ENCODE measurements at regions not wholly inside any gene's neighbourhood (a gene's known extent, or its start where the extent isn't known, plus 50 kb on each side); places are given as distances from the start of the nearest gene placed in this dataset.

DNA sequence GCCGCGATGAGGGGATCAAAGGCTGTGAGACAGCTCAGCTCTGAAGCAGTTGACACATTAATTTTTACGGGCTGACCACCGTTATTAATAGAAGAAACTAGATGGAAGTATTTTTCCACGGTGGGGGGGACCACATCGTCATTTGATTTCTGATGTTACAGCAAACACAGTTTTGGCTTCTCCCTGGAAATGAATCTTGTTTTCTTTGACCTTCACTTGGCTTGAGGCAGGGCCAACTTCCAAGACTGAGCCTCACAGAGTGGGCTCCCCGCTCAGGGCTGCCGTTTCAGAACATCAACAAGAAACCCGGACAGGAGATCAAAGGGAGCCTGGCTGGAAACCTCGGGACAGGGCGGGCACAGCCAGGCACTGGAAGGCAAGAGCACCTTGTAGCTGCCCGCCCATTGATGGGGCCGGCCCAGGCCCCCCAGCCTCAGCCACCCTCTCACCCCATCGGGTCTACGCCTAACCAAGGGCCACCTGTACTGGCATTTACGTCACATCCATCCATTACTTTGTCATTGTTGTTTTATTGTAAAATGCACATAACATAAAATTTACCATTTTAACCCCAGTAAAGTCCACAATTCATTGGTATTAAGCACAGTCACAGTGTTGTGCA is 124.6 kb downstream of the C16orf95 start:
- H3K27ac ChIP-seq = no peak overlapping the region
- H3K4me1 ChIP-seq (ENCODE audit: control insufficient read depth in 1 of 2, low read depth in 2 of 2) = no peaks in the 10 kb centered on the region
- H3K36me3 ChIP-seq = no peaks in the 10 kb centered on the region
- ATAC-seq (ENCODE audit: insufficient number of reproducible peaks, low FRiP score, low read depth) (no peak), DNase-seq (ENCODE audit: low spot score) (no peak)
- TF ChIP-seq, protein P1, sequence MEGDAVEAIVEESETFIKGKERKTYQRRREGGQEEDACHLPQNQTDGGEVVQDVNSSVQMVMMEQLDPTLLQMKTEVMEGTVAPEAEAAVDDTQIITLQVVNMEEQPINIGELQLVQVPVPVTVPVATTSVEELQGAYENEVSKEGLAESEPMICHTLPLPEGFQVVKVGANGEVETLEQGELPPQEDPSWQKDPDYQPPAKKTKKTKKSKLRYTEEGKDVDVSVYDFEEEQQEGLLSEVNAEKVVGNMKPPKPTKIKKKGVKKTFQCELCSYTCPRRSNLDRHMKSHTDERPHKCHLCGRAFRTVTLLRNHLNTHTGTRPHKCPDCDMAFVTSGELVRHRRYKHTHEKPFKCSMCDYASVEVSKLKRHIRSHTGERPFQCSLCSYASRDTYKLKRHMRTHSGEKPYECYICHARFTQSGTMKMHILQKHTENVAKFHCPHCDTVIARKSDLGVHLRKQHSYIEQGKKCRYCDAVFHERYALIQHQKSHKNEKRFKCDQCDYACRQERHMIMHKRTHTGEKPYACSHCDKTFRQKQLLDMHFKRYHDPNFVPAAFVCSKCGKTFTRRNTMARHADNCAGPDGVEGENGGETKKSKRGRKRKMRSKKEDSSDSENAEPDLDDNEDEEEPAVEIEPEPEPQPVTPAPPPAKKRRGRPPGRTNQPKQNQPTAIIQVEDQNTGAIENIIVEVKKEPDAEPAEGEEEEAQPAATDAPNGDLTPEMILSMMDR (IDR thresholded peaks at IDR 0.05) = no peak
- no peaks in the 10 kb centered on the region for H3K27me3 ChIP-seq (replicated peaks; ENCODE audit: insufficient read depth)
- no peak overlapping the region for H3K4me3 ChIP-seq
- H3K9me3 ChIP-seq = peaks cover 14% of the 10 kb centered on the region

- H3K27ac ChIP-seq = no peak overlapping the region
- ATAC-seq (ENCODE audit: insufficient number of reproducible peaks, low FRiP score, low read depth) (no peak), DNase-seq (ENCODE audit: low spot score) (no peak)
- TF ChIP-seq, protein P1 (IDR thresholded peaks at IDR 0.05) = no peak
- no peak overlapping the region for H3K4me3 ChIP-seq
- H3K9me3 ChIP-seq = peaks cover 14% of the 10 kb centered on the region
- no peaks in the 10 kb centered on the region for H3K36me3 ChIP-seq
- H3K4me1 ChIP-seq (ENCODE audit: control insufficient read depth in 1 of 2, low read depth in 2 of 2) = no peaks in the 10 kb centered on the region
- H3K27me3 ChIP-seq (replicated peaks; ENCODE audit: insufficient read depth) = no peaks in the 10 kb centered on the region
Measured at GRCh38 chr16:87194172-87194571, 123.0 kb downstream of the C16orf95 start.

DNA sequence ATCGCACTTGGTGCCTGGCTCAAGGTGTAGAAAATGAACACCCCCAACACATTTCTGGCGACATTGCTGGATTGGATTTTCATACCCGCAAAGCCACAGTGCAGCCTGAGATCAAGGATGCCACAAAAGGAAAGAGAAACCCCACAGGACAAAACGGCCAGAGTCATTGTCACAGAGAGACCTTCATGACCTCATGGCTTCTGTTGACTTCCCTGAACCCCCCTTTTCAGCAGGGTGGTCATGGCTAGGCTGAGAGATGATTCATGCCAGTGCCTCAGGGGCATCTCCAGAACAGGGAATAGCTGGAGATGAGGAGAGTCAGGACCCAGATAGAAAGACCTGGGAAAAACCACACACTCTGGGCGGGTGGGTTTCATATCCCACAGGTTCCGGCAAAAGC is 122.0 kb downstream of the C16orf95 start:
- Histone ChIP-seq H3K4me1 (ENCODE audit: control insufficient read depth in 1 of 2, low read depth in 2 of 2) (peaks cover 0 to 3% of the 10 kb centered on the region in 2 donors), H3K27ac (no peak overlapping the region), H3K9me3 (peaks cover 7% of the 10 kb centered on the region), H3K36me3 (no peaks in the 10 kb centered on the region), H3K4me3 (no peak overlapping the region), H3K27me3 (replicated peaks; ENCODE audit: insufficient read depth) (no peaks in the 10 kb centered on the region)
- ATAC-seq (ENCODE audit: insufficient number of reproducible peaks, low FRiP score, low read depth) (no peak), DNase-seq (ENCODE audit: low spot score) (no peak)
- TF ChIP-seq, protein P1 (IDR thresholded peaks at IDR 0.05) = no peak

DNA sequence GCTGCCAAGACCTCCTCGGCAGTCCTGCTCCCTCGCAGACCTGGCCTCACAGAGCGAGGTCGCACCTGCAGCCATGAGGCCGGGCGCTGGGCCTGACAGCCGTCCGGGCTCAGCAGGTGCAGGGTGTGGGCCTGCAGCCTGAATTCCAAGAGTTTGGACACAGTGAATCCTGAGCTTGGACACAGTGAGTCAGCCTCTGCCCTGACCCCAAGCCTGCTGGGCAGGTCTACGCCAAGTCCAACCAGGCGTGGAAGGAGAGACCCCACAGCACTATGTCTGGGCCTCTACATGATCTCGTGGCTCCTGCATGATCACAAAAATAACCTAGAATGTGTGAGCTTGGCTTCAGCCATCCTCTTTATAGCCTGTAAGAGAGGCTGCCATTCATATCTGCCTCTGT is 121.0 kb downstream of the C16orf95 start:
- TF ChIP-seq, protein P1 (IDR thresholded peaks at IDR 0.05) = no peak
- ATAC-seq (ENCODE audit: insufficient number of reproducible peaks, low FRiP score, low read depth) = no peak
- H3K36me3 ChIP-seq = no peaks in the 10 kb centered on the region

GRCh38 chr16:87196661-87197060 is 120.5 kb downstream of the C16orf95 start:
- H3K4me1 ChIP-seq (ENCODE audit: control insufficient read depth in 1 of 2, low read depth in 2 of 2) = peaks cover 4 to 18% of the 10 kb centered on the region in 2 donors
- TF ChIP-seq, protein P1 (IDR thresholded peaks at IDR 0.05) = no peak
- H3K27ac ChIP-seq = no peak overlapping the region
- DNase-seq (ENCODE audit: low spot score) (no peak), ATAC-seq (ENCODE audit: insufficient number of reproducible peaks, low FRiP score, low read depth) (no peak)
- no peaks in the 10 kb centered on the region for H3K27me3 ChIP-seq (replicated peaks; ENCODE audit: insufficient read depth)
- H3K36me3 ChIP-seq = no peaks in the 10 kb centered on the region
- no peak overlapping the region for H3K4me3 ChIP-seq
- H3K9me3 ChIP-seq = no peaks in the 10 kb centered on the region

More for the DNA sequence above, 121.0 kb downstream of the C16orf95 start:
- Histone ChIP-seq H3K27me3 (replicated peaks; ENCODE audit: insufficient read depth) (no peaks in the 10 kb centered on the region), H3K4me1 (ENCODE audit: control insufficient read depth in 1 of 2, low read depth in 2 of 2) (peaks cover 0 to 14% of the 10 kb centered on the region in 2 donors), H3K4me3 (no peak overlapping the region), H3K9me3 (no peaks in the 10 kb centered on the region), H3K27ac (no peak overlapping the region)
- no peak for DNase-seq (ENCODE audit: low spot score)

All from thoracic aorta (tissue), 2 donors.